Activated CD8-positive, alpha-beta memory T cell treated with anti-CD3 and anti-CD28 coated beads, Interleukin-2, amount 10 ng/mL, durations not matched to agents 7 days and 5 days (primary cell): ENCODE measurements at regions not wholly inside any gene's neighbourhood (a gene's known extent, or its start where the extent isn't known, plus 50 kb on each side); places are given as distances from the start of the nearest gene placed in this dataset.
"Not testable (repeated sequence)": the region's sequence is repeated elsewhere in the genome, so short reads cannot be mapped to it uniquely, and the experiment has no call there.

ENCODE experiments used
- ATAC-seq: fragments of 150-1000 bp; cut with Tn5 transposase; one replicate; pipeline ENCODE4 v1.10.0; 2021; ENCODE audit warnings: moderate library complexity
- CTCF ChIA-PET: fragments of 350-600 bp; sonication (Branson Sonifier 250); formaldehyde crosslinking; loops from one replicate; lab custom pipeline; 2021; ENCODE audit warnings: antibody characterized with exemption; lab: Charles Lee
- DNase-seq: peaks from one replicate; pipeline ENCODE4 v3.0.0-alpha.2; 2020
- H3K27ac Mint-ChIP-seq: one replicate; pipeline ENCODE4 v1.8.0; 2021; ENCODE audit warnings: mild to moderate bottlenecking, mixed read lengths
- H3K27me3 Mint-ChIP-seq: one replicate; pipeline ENCODE4 v1.8.0; 2021; ENCODE audit warnings: mixed read lengths
- H3K36me3 Mint-ChIP-seq: one replicate; pipeline ENCODE4 v1.8.0; 2021; ENCODE audit warnings: mild to moderate bottlenecking, mixed read lengths
- H3K4me1 Mint-ChIP-seq: one replicate; pipeline ENCODE4 v1.8.0; 2021; ENCODE audit warnings: mixed read lengths
- H3K4me3 Mint-ChIP-seq: one replicate; pipeline ENCODE4 v1.8.0; 2021; ENCODE audit warnings: mild to moderate bottlenecking, moderate library complexity, mixed read lengths
- H3K9me3 Mint-ChIP-seq: one replicate; pipeline ENCODE4 v1.8.0; 2022; ENCODE audit warnings: low read depth, mixed read lengths

DNA sequence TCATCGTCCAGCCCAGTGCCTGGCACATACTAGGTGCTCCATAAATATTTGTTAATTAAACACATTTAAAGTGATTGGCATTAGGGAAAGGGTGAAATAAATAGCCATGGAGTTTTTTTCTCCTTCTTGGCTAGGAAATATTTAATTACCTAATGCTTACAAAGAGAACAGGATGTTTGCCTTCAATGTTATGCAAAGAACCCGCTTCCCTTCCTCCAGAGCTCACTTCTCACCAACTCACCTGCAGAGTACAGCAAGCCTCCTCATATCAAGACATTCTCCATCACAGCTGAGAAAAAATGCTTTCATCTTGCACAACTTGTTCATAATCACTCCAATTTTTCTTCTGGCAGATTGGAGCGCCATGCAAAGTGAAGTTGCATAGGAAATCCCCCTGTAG lies 161.7 kb upstream of the STK32A start:
- H3K9me3 Mint-ChIP-seq = no peaks in the 10 kb centered on the region
- H3K36me3 Mint-ChIP-seq = no peaks in the 10 kb centered on the region
- CTCF ChIA-PET = no interaction called here
- no peak overlapping the region for H3K4me3 Mint-ChIP-seq
- no peaks in the 10 kb centered on the region for H3K4me1 Mint-ChIP-seq
- no peak for ATAC-seq
- DNase-seq = no peak
- H3K27me3 Mint-ChIP-seq = peaks cover 7% of the 10 kb centered on the region
- H3K27ac Mint-ChIP-seq = no peak overlapping the region

- CTCF ChIA-PET = interaction anchor here (1.6 kb wide), 1 partner anchor 10 kb away, joined by 3 read pairs; no protein-coding TSS in a partner anchor
- peaks cover 7% of the 10 kb centered on the region for H3K27me3 Mint-ChIP-seq
- DNase-seq (no peak), ATAC-seq (no peak)
- no peak overlapping the region for H3K4me3 Mint-ChIP-seq
- no peak overlapping the region for H3K27ac Mint-ChIP-seq
- H3K4me1 Mint-ChIP-seq = no peaks in the 10 kb centered on the region
- no peaks in the 10 kb centered on the region for H3K36me3 Mint-ChIP-seq
- H3K9me3 Mint-ChIP-seq = no peaks in the 10 kb centered on the region
Measured at GRCh38 chr5:147075187-147075586, 159.6 kb upstream of the STK32A start.

DNA sequence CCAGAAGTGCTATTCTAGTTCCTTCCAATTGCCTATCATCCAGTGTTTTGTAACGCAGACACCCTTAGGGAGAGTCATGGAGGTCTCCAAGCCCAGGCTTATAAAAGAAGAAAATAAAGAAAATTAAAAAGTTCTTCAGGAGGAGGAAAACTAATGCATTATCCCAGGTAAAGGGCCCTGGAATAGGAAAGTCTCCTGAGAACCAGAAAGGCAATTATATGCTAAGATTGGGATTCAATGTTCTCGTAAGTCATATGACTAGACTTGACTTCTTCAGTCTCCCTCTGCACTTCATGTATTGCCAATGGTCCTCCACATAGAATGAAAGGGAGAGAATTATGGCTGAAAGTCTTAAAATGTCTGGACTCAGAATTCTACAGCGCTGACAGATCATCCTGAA lies 154.4 kb upstream of the STK32A start:
- DNase-seq (no peak), ATAC-seq (no peak)
- H3K4me3 Mint-ChIP-seq = no peak overlapping the region
- CTCF ChIA-PET = no interaction called here
- H3K27me3 Mint-ChIP-seq = no peaks in the 10 kb centered on the region
- no peaks in the 10 kb centered on the region for H3K36me3 Mint-ChIP-seq
- H3K27ac Mint-ChIP-seq = no peak overlapping the region
- no peaks in the 10 kb centered on the region for H3K9me3 Mint-ChIP-seq
- no peaks in the 10 kb centered on the region for H3K4me1 Mint-ChIP-seq

GRCh38 chr5:147081311-147081764 lies 153.5 kb upstream of the STK32A start:
- CTCF ChIA-PET = no interaction called here
- H3K27me3 Mint-ChIP-seq = no peaks in the 10 kb centered on the region
- H3K27ac Mint-ChIP-seq = no peak overlapping the region

GRCh38 chr5:147084702-147085101 lies 150.1 kb upstream of the STK32A start:
- no peaks in the 10 kb centered on the region for H3K4me1 Mint-ChIP-seq
- no peaks in the 10 kb centered on the region for H3K9me3 Mint-ChIP-seq
- no peak for ATAC-seq
- H3K27me3 Mint-ChIP-seq = no peaks in the 10 kb centered on the region
- no peak for DNase-seq
- H3K36me3 Mint-ChIP-seq = no peaks in the 10 kb centered on the region
- CTCF ChIA-PET = no interaction called here
- no peak overlapping the region for H3K27ac Mint-ChIP-seq
- no peak overlapping the region for H3K4me3 Mint-ChIP-seq

More at GRCh38 chr5:147081311-147081764, 153.5 kb upstream of the STK32A start:
- Mint-ChIP-seq H3K36me3 (no peaks in the 10 kb centered on the region), H3K4me3 (no peak overlapping the region), H3K4me1 (no peaks in the 10 kb centered on the region), H3K9me3 (no peaks in the 10 kb centered on the region)
- no peak for ATAC-seq
- DNase-seq = no peak

- Mint-ChIP-seq H3K9me3 (no peaks in the 10 kb centered on the region), H3K27ac (no peak overlapping the region), H3K4me1 (no peaks in the 10 kb centered on the region), H3K27me3 (no peaks in the 10 kb centered on the region), H3K4me3 (no peak overlapping the region), H3K36me3 (no peaks in the 10 kb centered on the region)
- no peak for DNase-seq
- ATAC-seq = no peak
- CTCF ChIA-PET = no interaction called here
Measured at GRCh38 chr5:147085409-147085808, 149.4 kb upstream of the STK32A start.

GRCh38 chr5:147092044-147092443 lies 142.8 kb upstream of the STK32A start:
- no peaks in the 10 kb centered on the region for H3K4me1 Mint-ChIP-seq
- H3K27ac Mint-ChIP-seq = no peak overlapping the region
- CTCF ChIA-PET = no interaction called here
- peaks cover 7% of the 10 kb centered on the region for H3K27me3 Mint-ChIP-seq
- no peaks in the 10 kb centered on the region for H3K36me3 Mint-ChIP-seq
- no peak for DNase-seq
- H3K9me3 Mint-ChIP-seq = no peaks in the 10 kb centered on the region
- ATAC-seq = no peak
- H3K4me3 Mint-ChIP-seq = no peak overlapping the region

DNA sequence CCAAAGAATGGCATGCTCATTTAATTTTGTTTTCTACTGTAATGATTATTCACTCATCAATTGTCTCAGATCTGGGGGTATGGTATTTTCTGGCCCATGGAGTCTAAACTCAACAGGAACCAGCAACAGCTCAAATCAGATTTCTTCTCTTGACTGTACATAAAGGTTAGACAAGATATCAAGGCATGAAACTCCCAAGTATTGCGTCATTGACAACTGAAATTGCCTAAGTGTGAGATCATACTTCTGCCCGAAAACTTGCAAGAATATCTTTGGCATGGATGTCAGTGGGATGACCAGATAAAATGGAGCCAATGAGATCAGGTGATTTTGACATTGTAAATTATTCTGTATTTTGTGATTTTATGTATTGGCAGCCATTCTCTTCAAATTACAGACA lies 141.7 kb upstream of the STK32A start:
- Mint-ChIP-seq H3K9me3 (no peaks in the 10 kb centered on the region), H3K4me3 (no peak overlapping the region), H3K4me1 (no peaks in the 10 kb centered on the region), H3K27ac (no peak overlapping the region), H3K36me3 (no peaks in the 10 kb centered on the region), H3K27me3 (peaks cover 7% of the 10 kb centered on the region)
- CTCF ChIA-PET = no interaction called here
- no peak for DNase-seq
- no peak for ATAC-seq

GRCh38 chr5:147095740-147096139 lies 139.1 kb upstream of the STK32A start:
- Mint-ChIP-seq H3K4me3 (no peak overlapping the region), H3K27ac (no peak overlapping the region), H3K27me3 (peaks cover 7% of the 10 kb centered on the region), H3K36me3 (no peaks in the 10 kb centered on the region), H3K4me1 (no peaks in the 10 kb centered on the region), H3K9me3 (no peaks in the 10 kb centered on the region)
- DNase-seq = no peak
- ATAC-seq = no peak
- CTCF ChIA-PET = no interaction called here

GRCh38 chr5:147098233-147098790 lies 136.5 kb upstream of the STK32A start:
- H3K27ac Mint-ChIP-seq = no peak overlapping the region
- no peaks in the 10 kb centered on the region for H3K36me3 Mint-ChIP-seq
- CTCF ChIA-PET = interaction anchor here (1.2 to 2.7 kb wide), 2 partner anchors 91 to 98 kb away, joined by 3 to 15 read pairs; no protein-coding TSS in a partner anchor
- no peaks in the 10 kb centered on the region for H3K4me1 Mint-ChIP-seq
- peaks cover under 1% of the 10 kb centered on the region for H3K27me3 Mint-ChIP-seq
- H3K4me3 Mint-ChIP-seq = no peak overlapping the region
- DNase-seq (no peak), ATAC-seq (no peak)
- no peaks in the 10 kb centered on the region for H3K9me3 Mint-ChIP-seq

GRCh38 chr5:147101659-147102369 lies 133.0 kb upstream of the STK32A start:
- H3K9me3 Mint-ChIP-seq = no peaks in the 10 kb centered on the region
- H3K4me1 Mint-ChIP-seq = no peaks in the 10 kb centered on the region
- DNase-seq (no peak), ATAC-seq (no peak)
- no peak overlapping the region for H3K27ac Mint-ChIP-seq
- H3K27me3 Mint-ChIP-seq = no peaks in the 10 kb centered on the region
- H3K4me3 Mint-ChIP-seq = no peak overlapping the region
- CTCF ChIA-PET = no interaction called here
- no peaks in the 10 kb centered on the region for H3K36me3 Mint-ChIP-seq

GRCh38 chr5:147112899-147113298 lies 121.9 kb upstream of the STK32A start:
- Mint-ChIP-seq H3K4me1 (no peaks in the 10 kb centered on the region), H3K9me3 (no peaks in the 10 kb centered on the region), H3K27ac (no peak overlapping the region), H3K27me3 (no peaks in the 10 kb centered on the region), H3K4me3 (no peak overlapping the region), H3K36me3 (no peaks in the 10 kb centered on the region)
- CTCF ChIA-PET = no interaction called here
- no peak for ATAC-seq
- DNase-seq = no peak

DNA sequence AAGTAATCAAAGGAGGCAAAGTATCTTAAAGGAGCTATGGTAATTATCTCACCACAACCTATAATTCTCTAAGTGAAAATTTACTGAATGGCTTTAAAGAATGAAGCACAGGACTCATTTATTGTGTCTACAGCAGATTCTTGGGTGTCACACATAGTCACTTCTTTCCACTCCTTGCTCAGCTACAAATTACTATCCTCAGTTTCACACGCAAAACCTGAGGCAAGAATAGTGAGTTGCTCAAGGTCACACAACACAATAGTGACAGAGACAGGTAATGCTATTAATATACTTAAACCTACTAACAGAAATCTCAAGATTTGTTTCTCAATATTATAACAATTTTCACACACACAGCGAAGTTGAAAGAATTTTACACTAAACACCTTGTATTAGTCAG lies 120.9 kb upstream of the STK32A start:
- H3K36me3 Mint-ChIP-seq = no peaks in the 10 kb centered on the region
- CTCF ChIA-PET = interaction anchor here (0.9 kb wide), 1 partner anchor 9 kb away, joined by 3 read pairs; no protein-coding TSS in a partner anchor
- H3K4me1 Mint-ChIP-seq = no peaks in the 10 kb centered on the region
- H3K9me3 Mint-ChIP-seq = no peaks in the 10 kb centered on the region
- ATAC-seq (no peak), DNase-seq (no peak)
- H3K4me3 Mint-ChIP-seq = no peak overlapping the region
- no peak overlapping the region for H3K27ac Mint-ChIP-seq
- no peaks in the 10 kb centered on the region for H3K27me3 Mint-ChIP-seq

DNA sequence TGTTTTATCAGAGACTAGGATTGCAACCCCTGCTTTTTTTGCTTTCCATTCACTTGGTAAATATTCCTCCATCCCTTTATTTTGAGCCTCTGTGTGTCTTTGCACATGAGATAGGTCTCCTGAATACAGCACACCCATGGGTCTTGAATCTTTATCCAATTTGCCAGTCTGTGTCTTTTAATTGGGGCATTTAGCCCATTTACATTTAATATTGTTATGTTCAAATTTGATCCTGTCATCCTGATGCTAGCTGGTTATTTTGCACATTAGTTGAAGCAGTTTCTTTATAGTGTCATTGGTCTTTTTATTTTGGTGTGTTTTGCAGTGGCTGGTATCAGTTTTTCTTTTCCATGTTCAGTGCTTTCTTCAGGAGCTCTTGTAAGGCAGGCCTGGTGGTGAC lies 95.1 kb upstream of the STK32A start:
- H3K4me1 Mint-ChIP-seq, CTCF ChIA-PET: not testable (repeated sequence)

More for the DNA sequence above, 95.1 kb upstream of the STK32A start:
- H3K4me3 Mint-ChIP-seq, H3K27ac Mint-ChIP-seq, H3K27me3 Mint-ChIP-seq, H3K9me3 Mint-ChIP-seq, ATAC-seq, DNase-seq, H3K36me3 Mint-ChIP-seq: not testable (repeated sequence)
